ENCODE measurements at regions not wholly inside any gene's neighbourhood (a gene's known extent, or its start where the extent isn't known, plus 50 kb on each side); places are given as distances from the start of the nearest gene placed in this dataset.
A peak's percentile ranks its signal among the peaks of the same experiment; 100 is the strongest.

DNA sequence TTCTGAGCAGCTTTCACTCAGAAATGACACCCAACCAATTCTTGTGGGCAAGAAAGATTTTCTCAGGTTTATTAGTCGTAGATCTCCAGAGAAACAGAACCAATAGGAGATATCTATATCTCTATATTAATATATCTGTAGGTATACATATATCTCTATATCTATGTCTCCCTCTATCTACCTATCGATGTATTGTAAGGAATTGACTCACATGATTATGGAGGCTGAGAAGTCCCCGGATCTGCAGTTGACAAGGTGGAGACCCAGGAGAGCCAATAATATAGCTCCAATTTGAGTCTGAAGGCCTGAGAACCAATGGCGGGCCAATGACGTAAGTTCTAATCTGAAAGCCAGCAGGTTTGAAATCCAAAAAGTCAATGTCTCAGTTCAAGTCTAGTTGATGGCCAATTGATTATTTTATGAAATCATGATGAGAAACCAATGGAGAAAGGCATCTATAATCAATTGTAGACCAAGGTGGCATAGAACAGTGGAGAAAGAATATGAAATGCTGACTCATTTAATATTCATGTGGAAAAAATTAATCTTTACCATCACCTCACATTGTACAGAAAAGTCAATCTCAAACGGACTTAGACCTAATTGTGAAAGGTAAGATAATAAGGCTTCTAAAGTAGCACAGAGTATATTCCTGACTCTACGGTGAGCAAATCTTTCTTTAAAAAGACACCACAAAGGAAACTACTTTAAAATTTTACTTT lies 65.6 kb upstream of the CHRNA7 start:
- Histone ChIP-seq H3K27ac (no peak overlapping the region), H3K4me1 (no peaks in the 10 kb centered on the region), H3K9me3 (no peaks in the 10 kb centered on the region), H3K4me3 (no peak overlapping the region), H3K27me3 (peaks cover 14% of the 10 kb centered on the region), H3K36me3 (no peaks in the 10 kb centered on the region)
- no peak for DNase-seq
- ATAC-seq: no peak
- TF ChIP-seq, protein P1, sequence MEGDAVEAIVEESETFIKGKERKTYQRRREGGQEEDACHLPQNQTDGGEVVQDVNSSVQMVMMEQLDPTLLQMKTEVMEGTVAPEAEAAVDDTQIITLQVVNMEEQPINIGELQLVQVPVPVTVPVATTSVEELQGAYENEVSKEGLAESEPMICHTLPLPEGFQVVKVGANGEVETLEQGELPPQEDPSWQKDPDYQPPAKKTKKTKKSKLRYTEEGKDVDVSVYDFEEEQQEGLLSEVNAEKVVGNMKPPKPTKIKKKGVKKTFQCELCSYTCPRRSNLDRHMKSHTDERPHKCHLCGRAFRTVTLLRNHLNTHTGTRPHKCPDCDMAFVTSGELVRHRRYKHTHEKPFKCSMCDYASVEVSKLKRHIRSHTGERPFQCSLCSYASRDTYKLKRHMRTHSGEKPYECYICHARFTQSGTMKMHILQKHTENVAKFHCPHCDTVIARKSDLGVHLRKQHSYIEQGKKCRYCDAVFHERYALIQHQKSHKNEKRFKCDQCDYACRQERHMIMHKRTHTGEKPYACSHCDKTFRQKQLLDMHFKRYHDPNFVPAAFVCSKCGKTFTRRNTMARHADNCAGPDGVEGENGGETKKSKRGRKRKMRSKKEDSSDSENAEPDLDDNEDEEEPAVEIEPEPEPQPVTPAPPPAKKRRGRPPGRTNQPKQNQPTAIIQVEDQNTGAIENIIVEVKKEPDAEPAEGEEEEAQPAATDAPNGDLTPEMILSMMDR (IDR thresholded peaks at IDR 0.05): no peak
- intact Hi-C loops (cut with DNase I): no loop called here

GRCh38 chr15:31970007-31970406 lies 60.3 kb upstream of the CHRNA7 start:
- peaks cover 6% of the 10 kb centered on the region for H3K27me3 ChIP-seq
- H3K27ac ChIP-seq: no peak overlapping the region
- no peaks in the 10 kb centered on the region for H3K36me3 ChIP-seq
- ATAC-seq (peak; percentile 23), DNase-seq (no peak)
- peaks cover 1% of the 10 kb centered on the region for H3K4me1 ChIP-seq
- H3K9me3 ChIP-seq: no peaks in the 10 kb centered on the region
- intact Hi-C loops (cut with DNase I): no loop called here
- no peak overlapping the region for H3K4me3 ChIP-seq
- TF ChIP-seq, protein P1 (IDR thresholded peaks at IDR 0.05): no peak

DNA sequence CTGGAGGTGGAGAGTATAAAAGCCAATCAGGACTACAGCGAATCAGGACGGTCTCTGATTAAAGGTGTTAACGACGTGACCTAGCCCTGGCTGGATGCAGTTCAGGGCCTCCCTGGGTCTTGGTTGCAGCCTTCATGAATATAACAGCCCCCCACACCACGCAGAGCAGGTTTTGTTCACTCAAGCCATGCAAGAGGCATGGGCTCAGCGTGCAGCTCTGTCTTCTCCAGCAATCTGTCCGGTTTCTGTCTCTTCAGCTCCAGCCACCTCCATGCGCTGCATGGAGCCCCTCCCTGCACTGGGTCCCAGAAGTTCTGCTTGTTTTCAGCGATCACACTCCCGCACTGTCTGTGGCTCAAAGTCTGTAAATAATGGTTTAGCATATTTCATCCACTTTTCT lies 57.1 kb upstream of the CHRNA7 start:
- no peaks in the 10 kb centered on the region for H3K36me3 ChIP-seq
- no peak overlapping the region for H3K27ac ChIP-seq
- H3K4me1 ChIP-seq: peaks cover 6% of the 10 kb centered on the region
- TF ChIP-seq, protein P1 (IDR thresholded peaks at IDR 0.05): no peak
- no peak for DNase-seq
- ATAC-seq: no peak
- peaks cover 25% of the 10 kb centered on the region for H3K27me3 ChIP-seq
- no peaks in the 10 kb centered on the region for H3K9me3 ChIP-seq
- no peak overlapping the region for H3K4me3 ChIP-seq
- intact Hi-C loops (cut with DNase I): no loop called here

DNA sequence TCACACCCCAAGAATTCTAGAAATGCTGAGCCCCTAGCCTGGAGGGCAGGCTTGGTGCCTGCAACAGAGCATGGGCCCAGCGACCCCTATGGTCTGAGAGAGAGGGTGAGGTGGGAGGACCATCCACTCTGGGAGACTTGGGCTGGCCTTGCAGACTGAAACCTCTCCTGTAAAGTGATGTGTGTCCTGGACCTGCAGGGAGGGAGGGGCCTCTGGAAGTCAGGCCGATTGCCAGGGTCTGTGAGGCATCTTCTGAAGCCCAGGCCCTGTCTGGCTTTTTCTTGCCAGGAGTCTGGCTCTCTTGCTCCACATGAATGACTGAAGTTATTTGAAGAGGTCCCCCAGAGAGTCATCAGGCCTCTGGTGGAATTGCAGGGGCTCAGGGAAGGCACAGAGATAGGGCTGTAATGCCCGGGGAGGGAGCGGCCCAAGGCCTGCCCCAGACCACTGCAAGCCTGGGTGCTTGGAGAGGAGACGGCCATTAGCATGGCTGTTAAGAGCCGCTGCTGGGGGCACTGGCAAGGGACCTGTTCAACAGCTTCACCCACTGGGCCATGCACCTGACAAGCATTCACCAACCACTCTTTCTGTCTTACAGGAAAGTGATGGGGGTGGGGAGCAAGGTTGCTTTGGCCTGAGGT lies 56.0 kb upstream of the CHRNA7 start:
- H3K36me3 ChIP-seq: no peaks in the 10 kb centered on the region
- no peaks in the 10 kb centered on the region for H3K9me3 ChIP-seq
- peaks cover 6% of the 10 kb centered on the region for H3K4me1 ChIP-seq
- H3K27ac ChIP-seq: no peak overlapping the region
- DNase-seq (no peak), ATAC-seq (no peak)
- TF ChIP-seq, protein P1 (IDR thresholded peaks at IDR 0.05): no peak
- H3K4me3 ChIP-seq: no peak overlapping the region
- intact Hi-C loops (cut with DNase I): no loop called here
- H3K27me3 ChIP-seq: peaks cover 25% of the 10 kb centered on the region

- H3K27ac ChIP-seq: no peak overlapping the region
- H3K9me3 ChIP-seq: no peaks in the 10 kb centered on the region
- peaks cover 6% of the 10 kb centered on the region for H3K4me1 ChIP-seq
- H3K27me3 ChIP-seq: peaks cover 25% of the 10 kb centered on the region
- H3K36me3 ChIP-seq: no peaks in the 10 kb centered on the region
- TF ChIP-seq, protein P1 (IDR thresholded peaks at IDR 0.05): peak; percentile 54
- no peak overlapping the region for H3K4me3 ChIP-seq
- ATAC-seq: peak; percentile 48
- no peak for DNase-seq
- intact Hi-C loops (cut with DNase I): no loop called here
Observed at GRCh38 chr15:31974855-31975829, 55.2 kb upstream of the CHRNA7 start.
